ENCODE measurements at regions not wholly inside any gene's neighbourhood (a gene's known extent, or its start where the extent isn't known, plus 50 kb on each side); places are given as distances from the start of the nearest gene placed in this dataset.

DNA sequence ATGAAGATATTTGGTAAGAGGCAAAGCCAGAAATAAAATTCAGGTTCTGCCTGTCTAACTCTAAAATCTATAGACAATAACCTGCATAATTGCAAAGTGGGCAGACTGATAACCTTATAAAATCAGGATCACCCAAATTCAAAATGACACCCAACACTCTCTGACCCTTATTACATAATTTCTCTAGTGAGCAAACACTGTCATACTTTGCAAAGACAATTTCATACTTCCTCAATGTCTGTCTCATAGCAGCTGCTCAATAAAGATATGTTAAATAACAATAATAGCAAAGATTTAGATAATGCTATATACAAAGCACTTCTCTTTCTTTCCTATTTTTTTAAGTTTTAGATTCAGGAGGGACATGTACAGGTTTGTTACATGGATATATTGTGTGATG, 118.5 kb downstream of the UCHL5 start:
- H3K4me3 ChIP-seq (ENCODE audit: low read depth, low read length), result no peak overlapping the region
- TF ChIP-seq, protein P1, sequence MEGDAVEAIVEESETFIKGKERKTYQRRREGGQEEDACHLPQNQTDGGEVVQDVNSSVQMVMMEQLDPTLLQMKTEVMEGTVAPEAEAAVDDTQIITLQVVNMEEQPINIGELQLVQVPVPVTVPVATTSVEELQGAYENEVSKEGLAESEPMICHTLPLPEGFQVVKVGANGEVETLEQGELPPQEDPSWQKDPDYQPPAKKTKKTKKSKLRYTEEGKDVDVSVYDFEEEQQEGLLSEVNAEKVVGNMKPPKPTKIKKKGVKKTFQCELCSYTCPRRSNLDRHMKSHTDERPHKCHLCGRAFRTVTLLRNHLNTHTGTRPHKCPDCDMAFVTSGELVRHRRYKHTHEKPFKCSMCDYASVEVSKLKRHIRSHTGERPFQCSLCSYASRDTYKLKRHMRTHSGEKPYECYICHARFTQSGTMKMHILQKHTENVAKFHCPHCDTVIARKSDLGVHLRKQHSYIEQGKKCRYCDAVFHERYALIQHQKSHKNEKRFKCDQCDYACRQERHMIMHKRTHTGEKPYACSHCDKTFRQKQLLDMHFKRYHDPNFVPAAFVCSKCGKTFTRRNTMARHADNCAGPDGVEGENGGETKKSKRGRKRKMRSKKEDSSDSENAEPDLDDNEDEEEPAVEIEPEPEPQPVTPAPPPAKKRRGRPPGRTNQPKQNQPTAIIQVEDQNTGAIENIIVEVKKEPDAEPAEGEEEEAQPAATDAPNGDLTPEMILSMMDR (IDR thresholded peaks at IDR 0.05; ENCODE audit: insufficient read depth, low read depth, low read length), result no peak
- DNase-seq (ENCODE audit: low read depth), result no peak

GRCh38 chr1:192941722-192942411, 117.3 kb downstream of the UCHL5 start:
- no peak overlapping the region for H3K4me3 ChIP-seq (ENCODE audit: low read depth, low read length)
- TF ChIP-seq, protein P1 (IDR thresholded peaks at IDR 0.05; ENCODE audit: insufficient read depth, low read depth, low read length), result no peak
- no peak for DNase-seq (ENCODE audit: low read depth)

- peak; percentile 91 for DNase-seq (ENCODE audit: low read depth)
- H3K4me3 ChIP-seq (ENCODE audit: low read depth, low read length), result no peak overlapping the region
- TF ChIP-seq, protein P1 (IDR thresholded peaks at IDR 0.05; ENCODE audit: insufficient read depth, low read depth, low read length), result no peak
These were observed 116.1 kb downstream of the UCHL5 start for GRCh38 chr1:192943108-192943507.

DNA sequence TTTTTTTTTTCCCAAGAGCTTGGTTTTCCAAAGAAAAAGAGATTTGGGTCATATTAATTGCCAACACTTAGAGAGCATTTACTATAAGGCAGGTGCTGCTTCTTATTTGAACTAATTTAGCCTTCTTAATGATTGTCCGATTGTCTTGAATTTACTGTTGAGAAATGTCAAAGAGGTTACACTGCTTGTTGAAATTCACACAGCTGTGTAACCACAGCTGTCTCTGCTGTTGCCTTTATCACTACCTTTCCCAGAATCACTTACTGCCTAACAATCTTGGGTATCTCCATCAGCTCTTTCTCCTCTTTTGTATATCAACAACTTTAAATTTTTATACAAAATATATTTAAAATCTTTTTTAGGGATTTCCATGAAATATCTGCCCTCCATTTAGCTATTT, 115.6 kb downstream of the UCHL5 start:
- TF ChIP-seq, protein P1 (IDR thresholded peaks at IDR 0.05; ENCODE audit: insufficient read depth, low read depth, low read length), result no peak
- H3K4me3 ChIP-seq (ENCODE audit: low read depth, low read length), result no peak overlapping the region
- DNase-seq (ENCODE audit: low read depth), result peak; percentile 52

DNA sequence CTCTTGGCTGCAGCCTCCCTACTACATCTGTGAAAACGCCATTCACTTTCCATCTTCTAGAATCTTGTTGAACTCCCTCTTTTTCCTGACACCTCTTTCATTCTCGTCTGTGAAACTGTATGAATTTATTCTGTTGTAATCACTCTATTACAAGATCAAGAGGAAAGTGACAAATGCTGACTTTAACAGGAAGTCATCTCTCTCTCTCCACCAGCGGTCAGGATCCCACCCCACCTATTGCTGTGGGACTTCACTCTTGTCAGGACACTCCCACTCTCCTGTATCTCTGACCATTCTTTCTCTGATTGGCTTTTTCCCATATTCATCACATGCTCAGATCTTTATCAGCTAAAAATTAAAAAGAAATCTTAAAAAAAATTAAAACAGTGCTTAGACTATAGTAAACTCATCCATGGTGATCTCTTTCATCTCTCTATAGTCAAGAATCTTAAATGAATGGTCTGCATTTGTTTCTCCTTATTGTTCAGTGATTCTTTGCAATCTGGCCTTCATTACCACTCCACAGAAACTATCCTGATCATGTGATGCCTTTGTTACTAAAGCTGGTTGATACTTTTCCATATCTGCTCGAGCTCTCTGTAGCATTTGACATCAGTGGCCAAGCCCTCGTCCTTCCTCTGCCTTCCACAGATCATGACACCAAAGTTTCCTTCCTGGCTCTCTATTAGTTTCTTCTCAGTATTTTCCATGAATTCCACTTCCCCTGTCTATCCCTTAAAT, 113.6 kb downstream of the UCHL5 start:
- TF ChIP-seq, protein P1 (IDR thresholded peaks at IDR 0.05; ENCODE audit: insufficient read depth, low read depth, low read length), result no peak
- DNase-seq (ENCODE audit: low read depth), result no peak
- no peak overlapping the region for H3K4me3 ChIP-seq (ENCODE audit: low read depth, low read length)

DNA sequence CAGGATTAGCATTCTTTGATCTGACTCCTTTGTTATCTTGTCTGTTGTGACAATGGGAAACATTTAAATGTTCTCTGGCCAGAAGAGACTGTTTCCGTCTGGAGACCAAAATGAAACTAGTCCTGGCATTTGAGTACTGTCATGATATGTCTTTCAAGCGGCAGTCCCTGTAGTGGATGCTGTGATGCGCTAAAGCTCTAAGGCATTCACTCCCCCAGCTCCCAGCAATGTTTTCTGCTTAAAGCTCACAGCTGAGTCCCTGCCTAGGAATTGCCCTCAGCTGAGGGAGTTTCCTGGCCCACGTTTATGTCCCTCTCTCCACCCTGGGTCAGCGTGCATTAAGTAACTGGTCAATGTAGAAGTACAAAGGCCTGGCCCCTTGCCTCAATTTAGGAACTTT, 109.4 kb downstream of the UCHL5 start:
- DNase-seq (ENCODE audit: low read depth), result no peak
- H3K4me3 ChIP-seq (ENCODE audit: low read depth, low read length), result no peak overlapping the region
- TF ChIP-seq, protein P1 (IDR thresholded peaks at IDR 0.05; ENCODE audit: insufficient read depth, low read depth, low read length), result no peak
